Pancreas (tissue), 10 donors: ENCODE measurements at regions not wholly inside any gene's neighbourhood (a gene's known extent, or its start where the extent isn't known, plus 50 kb on each side); places are given as distances from the start of the nearest gene placed in this dataset.
"Not testable (repeated sequence)": the region's sequence is repeated elsewhere in the genome, so short reads cannot be mapped to it uniquely, and the experiment has no call there.

ENCODE experiments used
- ATAC-seq, 4 donors: fragments of 200-7000 bp; cut with Tn5 transposase; one replicate each; pipeline versions ENCODE4 v1.8.0 to v1.9.1; 2020; ENCODE audit warnings: mild to moderate bottlenecking in 4 of 4, moderate library complexity in 4 of 4
- DNase-seq, 6 donors: peaks; one replicate each; pipeline ENCODE4 v3.0.0-alpha.2; 2020
- FAIRE-seq: peaks from 2 replicates; lab custom pipeline; 2012; peaks lifted over from hg19 to GRCh38; lab: Jason Lieb, UNC
- H3K27ac ChIP-seq, 4 donors: fragments of 200-600 bp; sonication (generic); 1 replicate in 3 of 4; 2 replicates in 1 of 4; pipeline versions ENCODE4 v1.5.0 to v1.8.0; 2020
- H3K27me3 ChIP-seq, 4 donors: fragments of 200-600 bp; one replicate each; pipeline ENCODE4 v1.8.0; 2021
- H3K36me3 ChIP-seq, 3 donors: fragments of 200-600 bp; sonication (generic) in 1 of 3; one replicate each; pipeline versions ENCODE4 v1.5.0 to v1.8.0; 2020 to 2021
- H3K4me1 ChIP-seq, 3 donors: fragments of 200-600 bp; one replicate each; pipeline ENCODE4 v1.8.0; 2021
- H3K4me3 ChIP-seq, 4 donors: fragments of 200-600 bp; sonication (generic) in 2 of 4; one replicate each; pipeline versions ENCODE4 v1.5.0 to v1.8.0; 2020 to 2021
- H3K9me3 ChIP-seq, 4 donors: fragments of 200-600 bp; one replicate each; pipeline ENCODE4 v1.8.0; 2021
- WGBS, 2 donors: extraction: QIAGEN DNeasy Blood & Tissue Kit; methylation state at CpG; one replicate each; pipeline ENCODE4 v1.1.7; 2013; 5-methylcytosine and 5-hydroxymethylcytosine counted together
- intact Hi-C, 3 donors: fragments of 100-400 bp; cut with DNase I; formaldehyde crosslinking; loops; one replicate each; pipeline versions ENCODE4 v1.11.1 to v1.14.2; 2022
- TF ChIP-seq, protein P1 (sequence below), 4 donors: fragments of 200-600 bp; sonication (generic) in 3 of 4; IDR thresholded peaks; one replicate each; pipeline versions ENCODE4 v1.5.0 to v1.8.0; 2021; ENCODE audit warnings: antibody characterized with exemption in 4 of 4
- donor health status: healthy with polysubstance abuse.
- donor health status: DM: no; HTN: no; CAD: no; lungs with moderate emphysema.
- donor health status: DM: no; HTN: no; CAD: no.
- donor health status: control.
- donor health status: control.
- donor health status: Bipolar disorder and iron deficiency.
- donor health status: DM: yes; HTN: yes; CAD: no.
- donor health status: DM: no; HTN: no; CAD: no.
- donor health status: DM: no; HTN: no; CAD: no.
- donor health status: DM: yes; HTN: yes; CAD: no.

DNA sequence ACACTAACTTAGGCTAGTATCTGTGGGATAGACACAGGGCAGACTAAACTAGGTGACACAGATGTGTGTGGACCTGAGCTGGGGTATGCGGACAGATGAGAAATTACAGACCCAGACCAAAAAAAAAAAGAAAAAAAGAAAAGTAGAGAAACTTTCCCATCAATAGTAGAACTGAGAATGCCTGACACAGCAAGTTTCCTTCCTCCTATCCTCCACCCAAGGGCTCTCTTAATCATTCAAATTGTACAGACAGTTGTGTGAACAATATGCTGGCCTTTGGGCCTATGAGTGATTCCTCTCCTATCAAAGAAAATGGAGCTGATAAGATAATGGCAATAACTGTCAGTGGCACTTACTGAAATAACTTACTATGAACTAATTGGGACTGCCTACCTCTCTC, 226.7 kb upstream of the PRDM1 start:
- intact Hi-C loops: no loop called here
- WGBS, 2 donors: 90 to 100% methylated on average over 1 of the region's 1 CpG
- TF ChIP-seq, protein P1, sequence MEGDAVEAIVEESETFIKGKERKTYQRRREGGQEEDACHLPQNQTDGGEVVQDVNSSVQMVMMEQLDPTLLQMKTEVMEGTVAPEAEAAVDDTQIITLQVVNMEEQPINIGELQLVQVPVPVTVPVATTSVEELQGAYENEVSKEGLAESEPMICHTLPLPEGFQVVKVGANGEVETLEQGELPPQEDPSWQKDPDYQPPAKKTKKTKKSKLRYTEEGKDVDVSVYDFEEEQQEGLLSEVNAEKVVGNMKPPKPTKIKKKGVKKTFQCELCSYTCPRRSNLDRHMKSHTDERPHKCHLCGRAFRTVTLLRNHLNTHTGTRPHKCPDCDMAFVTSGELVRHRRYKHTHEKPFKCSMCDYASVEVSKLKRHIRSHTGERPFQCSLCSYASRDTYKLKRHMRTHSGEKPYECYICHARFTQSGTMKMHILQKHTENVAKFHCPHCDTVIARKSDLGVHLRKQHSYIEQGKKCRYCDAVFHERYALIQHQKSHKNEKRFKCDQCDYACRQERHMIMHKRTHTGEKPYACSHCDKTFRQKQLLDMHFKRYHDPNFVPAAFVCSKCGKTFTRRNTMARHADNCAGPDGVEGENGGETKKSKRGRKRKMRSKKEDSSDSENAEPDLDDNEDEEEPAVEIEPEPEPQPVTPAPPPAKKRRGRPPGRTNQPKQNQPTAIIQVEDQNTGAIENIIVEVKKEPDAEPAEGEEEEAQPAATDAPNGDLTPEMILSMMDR (IDR thresholded peaks at IDR 0.05): no peak

DNA sequence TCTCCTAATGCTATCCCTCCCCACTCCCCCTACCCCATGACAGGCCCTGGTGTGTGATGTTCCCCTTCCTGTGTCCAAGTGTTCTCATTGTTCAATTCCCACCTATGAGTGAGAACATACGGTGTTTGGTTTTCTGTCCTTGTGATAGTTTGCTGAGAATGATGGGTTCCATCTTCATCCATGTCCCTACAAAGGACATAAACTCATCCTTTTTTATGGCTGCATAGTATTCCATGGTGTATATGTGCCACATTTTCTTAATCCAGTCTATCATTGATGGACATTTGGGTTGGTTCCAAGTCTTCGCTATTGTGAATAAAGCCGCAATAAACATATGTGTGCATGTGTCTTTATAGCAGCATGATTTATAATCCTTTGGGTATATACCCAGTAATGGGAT, 227.5 kb upstream of the PRDM1 start:
- ATAC-seq, FAIRE-seq, H3K4me3 ChIP-seq, H3K9me3 ChIP-seq, DNase-seq, H3K4me1 ChIP-seq, H3K36me3 ChIP-seq, H3K27ac ChIP-seq, intact Hi-C loops, H3K27me3 ChIP-seq: not testable (repeated sequence)
- 89 to 95% methylated on average over 3 of the region's 3 CpGs for WGBS, 2 donors

More for the DNA sequence above, 226.7 kb upstream of the PRDM1 start:
- no peak for ATAC-seq
- Histone ChIP-seq H3K4me3 (no peak overlapping the region), H3K36me3 (no peaks in the 10 kb centered on the region), H3K27ac (no peak overlapping the region), H3K4me1 (no peaks in the 10 kb centered on the region), H3K9me3 (no peaks in the 10 kb centered on the region), H3K27me3 (no peaks in the 10 kb centered on the region)
- no peak for DNase-seq
- FAIRE-seq: no peak

DNA sequence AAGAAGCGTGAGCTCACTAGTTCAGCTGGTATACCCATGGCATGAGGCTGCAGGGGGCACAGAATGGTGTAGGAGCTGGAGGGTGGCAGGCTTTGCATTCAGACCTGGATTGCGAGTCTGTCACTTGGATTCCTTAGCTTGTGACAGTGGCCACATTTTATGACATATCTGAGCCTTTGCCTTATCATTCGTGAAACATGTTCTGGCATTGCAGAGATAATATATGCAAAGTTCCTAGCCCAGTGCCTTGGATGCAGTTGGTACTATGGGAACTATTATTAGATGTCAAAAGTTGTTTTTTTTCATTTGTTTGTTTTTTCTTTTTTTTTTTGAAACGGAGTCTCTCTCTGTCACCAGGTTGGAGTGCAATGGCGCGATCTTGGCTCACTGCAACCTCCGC, 230.7 kb upstream of the PRDM1 start:
- ATAC-seq (no peak), FAIRE-seq (no peak), DNase-seq (no peak)
- no peaks in the 10 kb centered on the region for H3K27me3 ChIP-seq
- intact Hi-C loops: no loop called here
- H3K9me3 ChIP-seq: no peaks in the 10 kb centered on the region
- H3K27ac ChIP-seq: no peak overlapping the region
- no peaks in the 10 kb centered on the region for H3K4me1 ChIP-seq
- no peak overlapping the region for H3K4me3 ChIP-seq
- TF ChIP-seq, protein P1 (IDR thresholded peaks at IDR 0.05): no peak
- 89 to 91% methylated on average over 7 of the region's 7 CpGs for WGBS, 2 donors
- no peaks in the 10 kb centered on the region for H3K36me3 ChIP-seq

DNA sequence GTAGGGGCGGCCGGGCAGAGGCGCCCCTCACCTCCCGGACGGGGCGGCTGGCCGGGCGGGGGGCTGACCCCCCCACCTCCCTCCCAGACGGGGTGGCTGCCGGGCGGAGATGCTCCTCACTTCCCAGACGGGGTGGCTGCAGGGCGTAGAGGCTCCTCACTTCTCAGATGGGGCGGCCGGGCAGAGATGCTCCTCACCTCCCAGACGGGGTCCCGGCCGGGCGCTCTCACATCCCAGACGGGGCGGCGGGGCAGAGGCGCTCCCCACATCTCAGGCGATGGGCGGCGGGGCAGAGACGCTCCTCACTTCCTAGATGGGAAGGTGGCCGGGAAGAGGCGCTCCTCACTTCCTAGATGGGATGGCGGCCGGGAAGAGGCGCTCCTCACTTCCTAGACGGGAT, 232.2 kb upstream of the PRDM1 start:
- H3K9me3 ChIP-seq, H3K4me1 ChIP-seq, FAIRE-seq, H3K27me3 ChIP-seq, H3K36me3 ChIP-seq, H3K4me3 ChIP-seq, ATAC-seq, intact Hi-C loops, H3K27ac ChIP-seq: not testable (repeated sequence)
- WGBS, 2 donors: 94 to 97% methylated on average over 22 to 28 of the region's 33 CpGs
- DNase-seq: peak in 1 of 6 donors; percentile 77

DNA sequence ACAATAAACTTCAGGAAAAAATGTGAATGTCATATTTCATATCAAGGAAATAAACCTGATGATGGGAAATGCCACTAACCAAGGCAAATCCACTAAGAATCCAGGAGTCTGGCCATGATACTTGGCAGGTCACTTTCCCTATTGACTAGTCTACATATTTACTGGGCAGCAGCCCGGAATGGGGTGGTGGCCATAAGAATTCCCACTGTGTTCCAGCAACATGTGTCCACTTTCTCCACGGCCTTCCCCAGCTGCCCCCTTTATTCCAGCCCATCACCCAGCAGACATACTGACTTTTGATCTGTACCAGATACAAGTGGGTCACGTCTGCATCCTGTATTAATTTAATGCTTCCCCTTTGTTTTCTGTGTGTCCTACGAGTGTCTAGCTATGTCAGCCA, 234.5 kb upstream of the PRDM1 start:
- 64 to 65% methylated on average over 4 of the region's 4 CpGs for WGBS, 2 donors
- TF ChIP-seq, protein P1 (IDR thresholded peaks at IDR 0.05): no peak
- no peaks in the 10 kb centered on the region for H3K9me3 ChIP-seq
- H3K4me1 ChIP-seq: no peaks in the 10 kb centered on the region
- intact Hi-C loops: no loop called here
- H3K27me3 ChIP-seq: no peaks in the 10 kb centered on the region
- DNase-seq (no peak), FAIRE-seq (no peak), ATAC-seq (no peak)
- no peak overlapping the region for H3K4me3 ChIP-seq
- no peak overlapping the region for H3K27ac ChIP-seq
- no peaks in the 10 kb centered on the region for H3K36me3 ChIP-seq

DNA sequence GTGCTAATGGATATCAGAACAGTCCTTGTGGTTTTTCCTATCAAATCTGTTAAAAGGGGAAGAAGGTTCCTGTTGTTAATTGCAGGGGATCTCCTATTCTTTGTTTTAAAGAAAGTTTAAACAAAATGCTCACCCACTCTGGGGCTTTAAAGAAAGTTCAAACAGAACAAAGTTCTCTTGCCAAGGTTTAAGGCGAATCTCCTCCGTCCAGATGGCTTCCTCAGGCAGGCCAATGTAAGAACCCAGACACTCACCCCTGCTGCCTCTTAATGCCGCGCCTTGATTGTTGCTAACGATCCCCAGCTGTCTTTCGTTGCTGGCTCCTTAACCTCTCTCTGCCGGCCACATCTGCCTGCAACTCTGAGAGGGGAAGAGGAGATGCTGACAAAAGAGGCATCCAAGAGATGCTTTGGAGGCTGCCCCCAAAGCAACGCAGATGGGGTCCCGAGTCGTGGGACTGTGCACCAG, 235.0 kb upstream of the PRDM1 start:
- intact Hi-C loops: no loop called here
- 45 to 48% methylated on average over 10 of the region's 10 CpGs for WGBS, 2 donors
- Histone ChIP-seq H3K4me1 (no peaks in the 10 kb centered on the region), H3K27me3 (no peaks in the 10 kb centered on the region), H3K27ac (no peak overlapping the region), H3K4me3 (no peak overlapping the region), H3K9me3 (no peaks in the 10 kb centered on the region), H3K36me3 (no peaks in the 10 kb centered on the region)
- TF ChIP-seq, protein P1 (IDR thresholded peaks at IDR 0.05): no peak
- ATAC-seq (no peak), DNase-seq (no peak), FAIRE-seq (no peak)
